Endodermal cell (in vitro differentiated cells): ENCODE measurements at regions not wholly inside any gene's neighbourhood (a gene's known extent, or its start where the extent isn't known, plus 50 kb on each side); places are given as distances from the start of the nearest gene placed in this dataset.

ENCODE experiments used
- DNase-seq: peaks from one replicate; pipeline ENCODE4 v3.0.0-alpha.2; 2017
- H3K27ac ChIP-seq: 2 replicates; pipeline ENCODE4 v1.5.1; 2013; ENCODE audit warnings: mild to moderate bottlenecking, low read depth, low read length, moderate library complexity
- H3K27me3 ChIP-seq: 2 replicates; pipeline ENCODE4 v1.6.1; 2013; ENCODE audit warnings: mild to moderate bottlenecking, low read length, moderate library complexity; ENCODE audit not compliant: insufficient read depth, control insufficient read depth, poor library complexity, severe bottlenecking
- H3K36me3 ChIP-seq: 2 replicates; pipeline ENCODE4 v1.7.0; 2013; ENCODE audit warnings: mild to moderate bottlenecking, low read length, moderate library complexity; ENCODE audit not compliant: control insufficient read depth, insufficient read depth
- H3K4me1 ChIP-seq: one replicate; pipeline ENCODE4 v1.7.0; 2013; ENCODE audit warnings: low read length; ENCODE audit not compliant: control insufficient read depth, insufficient read depth
- H3K4me3 ChIP-seq: 2 replicates; pipeline ENCODE4 v1.5.1; 2013; ENCODE audit warnings: mild to moderate bottlenecking, low read length, moderate library complexity
- H3K9ac ChIP-seq: 2 replicates; pipeline ENCODE4 v1.6.1; 2013; ENCODE audit warnings: mild to moderate bottlenecking, low read length, moderate library complexity; ENCODE audit not compliant: poor library complexity, severe bottlenecking; ENCODE audit errors: extremely low read depth
- H3K9me3 ChIP-seq: 2 replicates; pipeline ENCODE4 v1.6.1; 2013; ENCODE audit warnings: mild to moderate bottlenecking, low read length, moderate library complexity; ENCODE audit not compliant: control insufficient read depth
- H3K27ac Mint-ChIP-seq: 2 replicates; pipeline ENCODE4 v1.8.0; 2020; ENCODE audit warnings: mixed read lengths
- H3K27me3 Mint-ChIP-seq: 2 replicates; pipeline ENCODE4 v1.8.0; 2021; ENCODE audit warnings: mild to moderate bottlenecking, mixed read lengths; ENCODE audit not compliant: insufficient read depth
- H3K36me3 Mint-ChIP-seq: 2 replicates; pipeline ENCODE4 v1.8.0; 2020; ENCODE audit warnings: low read depth, mixed read lengths
- H3K4me1 Mint-ChIP-seq: 2 replicates; pipeline ENCODE4 v1.8.0; 2020; ENCODE audit warnings: mixed read lengths
- H3K4me3 Mint-ChIP-seq: 2 replicates; pipeline ENCODE4 v1.8.0; 2020; ENCODE audit warnings: mild to moderate bottlenecking, moderate library complexity, mixed read lengths
- H3K9me3 Mint-ChIP-seq: 2 replicates; pipeline ENCODE4 v1.8.0; 2020; ENCODE audit warnings: mild to moderate bottlenecking, mixed read lengths
- CTCF ChIP-seq: fragments of 200-600 bp; sonication (generic); conservative IDR thresholded peaks from 2 replicates; pipeline ENCODE4 v1.5.0; 2021; ENCODE audit warnings: antibody characterized with exemption, mild to moderate bottlenecking
- WGBS, 2 experiments: methylation state at CpG; one replicate each; pipeline versions ENCODE4 v1.1.5 to v1.1.7; 2013; ENCODE audit warnings: missing lambda C conversion rate in 2 of 2, mixed read lengths in 1 of 2; ENCODE audit not compliant: insufficient coverage in 1 of 2, insufficient read length in 1 of 2; 5-methylcytosine and 5-hydroxymethylcytosine counted together

- H3K27ac Mint-ChIP-seq, result no peak overlapping the region
- no peak for TF ChIP-seq CTCF
- no peak for DNase-seq
- Histone ChIP-seq H3K9ac (no peak overlapping the region), H3K27ac (no peak overlapping the region), H3K4me3 (no peak overlapping the region), H3K36me3 (no peaks in the 10 kb centered on the region), H3K9me3 (no peaks in the 10 kb centered on the region), H3K27me3 (no peaks in the 10 kb centered on the region), H3K4me1 (no peaks in the 10 kb centered on the region)
- H3K4me3 Mint-ChIP-seq, result no peak overlapping the region
- peaks cover 3% of the 10 kb centered on the region for H3K9me3 Mint-ChIP-seq
- H3K27me3 Mint-ChIP-seq, result no peaks in the 10 kb centered on the region
- WGBS, 2 experiments, result 83 to 100% methylated on average over 1 to 4 of the region's 4 CpGs
- no peaks in the 10 kb centered on the region for H3K36me3 Mint-ChIP-seq
- H3K4me1 Mint-ChIP-seq, result no peaks in the 10 kb centered on the region
These were observed 384.4 kb upstream of the ZWINT start for GRCh38 chr10:56745490-56745889.

- DNase-seq, result no peak
- Mint-ChIP-seq H3K4me1 (no peaks in the 10 kb centered on the region), H3K36me3 (no peaks in the 10 kb centered on the region), H3K27ac (no peak overlapping the region), H3K4me3 (no peak overlapping the region), H3K27me3 (no peaks in the 10 kb centered on the region), H3K9me3 (no peaks in the 10 kb centered on the region)
- no peaks in the 10 kb centered on the region for H3K4me1 ChIP-seq
- no peaks in the 10 kb centered on the region for H3K9me3 ChIP-seq
- no peaks in the 10 kb centered on the region for H3K27me3 ChIP-seq
- H3K9ac ChIP-seq, result no peak overlapping the region
- no peak overlapping the region for H3K27ac ChIP-seq
- no peak for TF ChIP-seq CTCF
- no peak overlapping the region for H3K4me3 ChIP-seq
- H3K36me3 ChIP-seq, result no peaks in the 10 kb centered on the region
- WGBS, 2 experiments, result 91 to 93% methylated on average over 2 of the region's 2 CpGs
These were observed 367.3 kb upstream of the ZWINT start for GRCh38 chr10:56728349-56728748.

- no peaks in the 10 kb centered on the region for H3K9me3 Mint-ChIP-seq
- TF ChIP-seq CTCF, result no peak
- peak; percentile 55 for DNase-seq
- WGBS, 2 experiments, result 78 to 85% methylated on average over 6 to 7 of the region's 7 CpGs
- no peak overlapping the region for H3K4me3 Mint-ChIP-seq
- no peaks in the 10 kb centered on the region for H3K36me3 Mint-ChIP-seq
- no peaks in the 10 kb centered on the region for H3K4me1 ChIP-seq
- no peak overlapping the region for H3K27ac ChIP-seq
- H3K27me3 Mint-ChIP-seq, result no peaks in the 10 kb centered on the region
- no peak overlapping the region for H3K27ac Mint-ChIP-seq
- no peaks in the 10 kb centered on the region for H3K4me1 Mint-ChIP-seq
- no peaks in the 10 kb centered on the region for H3K9me3 ChIP-seq
- no peak overlapping the region for H3K9ac ChIP-seq
- no peak overlapping the region for H3K4me3 ChIP-seq
- no peaks in the 10 kb centered on the region for H3K27me3 ChIP-seq
- H3K36me3 ChIP-seq, result no peaks in the 10 kb centered on the region
These were observed 361.9 kb upstream of the ZWINT start for GRCh38 chr10:56722912-56723311.
